A673 (cell line): ENCODE measurements at regions not wholly inside any gene's neighbourhood (a gene's known extent, or its start where the extent isn't known, plus 50 kb on each side); places are given as distances from the start of the nearest gene placed in this dataset.

Experiments
- EZH2 ChIP-seq: fragments of 200-600 bp; sonication (generic); IDR thresholded peaks from 2 replicates; pipeline ENCODE4 v1.6.1; 2017; ENCODE audit warnings: borderline replicate concordance, low read depth, mild to moderate bottlenecking, mixed read lengths, antibody characterized with exemption, low read length; ENCODE audit not compliant: poor library complexity, severe bottlenecking
- TF ChIP-seq, protein P1 (sequence below): fragments of 300-800, 200-600 bp; sonication (generic); conservative IDR thresholded peaks from 2 replicates; pipeline ENCODE4 v1.5.1; 2017; ENCODE audit warnings: low read depth, mild to moderate bottlenecking, antibody characterized with exemption, low read length, moderate library complexity, mixed read lengths

DNA sequence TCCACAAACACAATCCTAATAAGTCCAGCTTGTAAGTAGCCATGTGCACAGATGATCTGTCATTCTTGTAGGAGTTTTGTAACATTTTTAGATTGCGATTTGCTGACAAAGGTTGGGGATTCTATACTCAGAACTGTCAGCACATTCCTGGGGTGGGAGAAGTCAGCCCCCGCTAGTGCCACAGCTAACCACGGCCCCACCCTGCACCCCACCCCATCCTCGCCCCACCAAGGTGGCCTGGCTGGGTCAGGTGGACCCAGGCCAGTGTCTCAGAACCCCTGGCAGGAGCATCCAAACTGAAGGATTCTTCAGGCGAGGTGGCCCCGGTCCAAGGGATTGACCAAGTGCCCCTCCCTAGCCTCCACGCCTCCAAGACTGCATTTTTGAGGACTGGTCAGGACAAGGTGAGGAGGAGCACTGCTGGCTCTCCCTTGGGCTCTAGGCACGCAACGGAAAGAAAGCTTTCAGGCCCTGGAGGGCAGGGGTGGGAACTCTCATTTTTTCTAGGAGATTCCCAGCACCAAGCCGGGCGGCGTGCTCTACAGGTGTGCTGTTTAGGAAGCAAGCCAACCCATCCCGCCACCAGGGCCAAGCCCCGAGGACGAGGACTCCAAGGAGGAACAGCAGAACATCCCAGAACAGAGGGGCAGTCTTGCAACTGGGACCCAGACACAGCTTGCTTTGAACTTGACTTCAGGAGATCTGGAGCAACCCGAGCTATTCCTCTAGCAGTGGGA is 172.8 kb downstream of the BCL11B start:
- TF ChIP-seq EZH2: no peak
- TF ChIP-seq, protein P1, sequence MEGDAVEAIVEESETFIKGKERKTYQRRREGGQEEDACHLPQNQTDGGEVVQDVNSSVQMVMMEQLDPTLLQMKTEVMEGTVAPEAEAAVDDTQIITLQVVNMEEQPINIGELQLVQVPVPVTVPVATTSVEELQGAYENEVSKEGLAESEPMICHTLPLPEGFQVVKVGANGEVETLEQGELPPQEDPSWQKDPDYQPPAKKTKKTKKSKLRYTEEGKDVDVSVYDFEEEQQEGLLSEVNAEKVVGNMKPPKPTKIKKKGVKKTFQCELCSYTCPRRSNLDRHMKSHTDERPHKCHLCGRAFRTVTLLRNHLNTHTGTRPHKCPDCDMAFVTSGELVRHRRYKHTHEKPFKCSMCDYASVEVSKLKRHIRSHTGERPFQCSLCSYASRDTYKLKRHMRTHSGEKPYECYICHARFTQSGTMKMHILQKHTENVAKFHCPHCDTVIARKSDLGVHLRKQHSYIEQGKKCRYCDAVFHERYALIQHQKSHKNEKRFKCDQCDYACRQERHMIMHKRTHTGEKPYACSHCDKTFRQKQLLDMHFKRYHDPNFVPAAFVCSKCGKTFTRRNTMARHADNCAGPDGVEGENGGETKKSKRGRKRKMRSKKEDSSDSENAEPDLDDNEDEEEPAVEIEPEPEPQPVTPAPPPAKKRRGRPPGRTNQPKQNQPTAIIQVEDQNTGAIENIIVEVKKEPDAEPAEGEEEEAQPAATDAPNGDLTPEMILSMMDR: no peak
